Common myeloid progenitor, CD34-positive (primary cell): ENCODE measurements at regions not wholly inside any gene's neighbourhood (a gene's known extent, or its start where the extent isn't known, plus 50 kb on each side); places are given as distances from the start of the nearest gene placed in this dataset.

Experiments
- CTCF ChIA-PET: fragments of 350-600 bp; sonication (Branson Sonifier 250); formaldehyde crosslinking; loops from one replicate; lab custom pipeline; 2021; ENCODE audit warnings: antibody characterized with exemption; lab: Charles Lee
- POLR2A ChIA-PET: fragments of 350-600 bp; sonication (Branson Sonifier 250); formaldehyde crosslinking; loops from one replicate; lab custom pipeline; 2021; ENCODE audit warnings: antibody characterized with exemption; lab: Charles Lee
- DNase-seq, 3 donors: peaks; one replicate each; pipeline versions ENCODE4 v3.0.0 to v3.0.0-alpha.2; 2013
- H3K27ac ChIP-seq, 2 experiments: 1 replicate in 1 of 2; 2 replicates in 1 of 2; pipeline ENCODE4 v1.7.0; 2013; ENCODE audit warnings: inconsistent platforms in 2 of 2, low read length in 2 of 2, mild to moderate bottlenecking in 2 of 2, low read depth in 1 of 2, moderate library complexity in 1 of 2; ENCODE audit not compliant: severe bottlenecking in 2 of 2, insufficient read depth in 1 of 2, poor library complexity in 1 of 2
- H3K27me3 ChIP-seq, 5 experiments: replicated peaks in 2 of 5; 1 replicate in 3 of 5; 2 replicates in 2 of 5; pipeline versions ENCODE4 v1.6.1 to v1.7.0; 2013; ENCODE audit warnings: low read length in 4 of 5, mild to moderate bottlenecking in 2 of 5, moderate library complexity in 2 of 5, inconsistent platforms in 1 of 5; ENCODE audit not compliant: insufficient read depth in 5 of 5, control insufficient read depth in 4 of 5
- H3K36me3 ChIP-seq, 4 experiments: 1 replicate in 2 of 4; 2 replicates in 2 of 4; pipeline versions ENCODE4 v1.6.1 to v1.7.0; 2013; ENCODE audit warnings: low read length in 3 of 4, control low read depth in 1 of 4, mild to moderate bottlenecking in 1 of 4; ENCODE audit not compliant: control insufficient read depth in 4 of 4, insufficient read depth in 4 of 4
- H3K4me1 ChIP-seq, 4 experiments: 1 replicate in 3 of 4; 2 replicates in 1 of 4; pipeline versions ENCODE4 v1.6.1 to v1.7.1; 2013; ENCODE audit warnings: low read length in 3 of 4, mild to moderate bottlenecking in 3 of 4, control low read depth in 1 of 4, inconsistent platforms in 1 of 4, moderate library complexity in 1 of 4; ENCODE audit not compliant: control insufficient read depth in 4 of 4, insufficient read depth in 4 of 4; ENCODE audit errors: control extremely low read depth in 1 of 4
- H3K4me3 ChIP-seq, 7 experiments: 1 replicate in 4 of 7; 2 replicates in 3 of 7; pipeline versions ENCODE4 v1.5.1 to v1.7.0; 2013; ENCODE audit warnings: mild to moderate bottlenecking in 7 of 7, low read length in 6 of 7, moderate library complexity in 6 of 7, inconsistent platforms in 2 of 7, low read depth in 2 of 7, control low read depth in 1 of 7; ENCODE audit not compliant: insufficient read depth in 4 of 7, control insufficient read depth in 1 of 7; ENCODE audit errors: extremely low read depth in 1 of 7
- H3K9me3 ChIP-seq, 5 experiments: 1 replicate in 4 of 5; 2 replicates in 1 of 5; pipeline versions ENCODE4 v1.6.1 to v1.7.1; 2013; ENCODE audit warnings: low read length in 4 of 5, mild to moderate bottlenecking in 2 of 5, inconsistent platforms in 1 of 5, low read depth in 1 of 5, moderate library complexity in 1 of 5; ENCODE audit not compliant: control insufficient read depth in 4 of 5, insufficient read depth in 2 of 5; ENCODE audit errors: control extremely low read depth in 1 of 5
- WGBS: methylation state at CpG from one replicate; pipeline ENCODE4 v1.1.5; 2013; ENCODE audit not compliant: insufficient coverage; 5-methylcytosine and 5-hydroxymethylcytosine counted together

DNA sequence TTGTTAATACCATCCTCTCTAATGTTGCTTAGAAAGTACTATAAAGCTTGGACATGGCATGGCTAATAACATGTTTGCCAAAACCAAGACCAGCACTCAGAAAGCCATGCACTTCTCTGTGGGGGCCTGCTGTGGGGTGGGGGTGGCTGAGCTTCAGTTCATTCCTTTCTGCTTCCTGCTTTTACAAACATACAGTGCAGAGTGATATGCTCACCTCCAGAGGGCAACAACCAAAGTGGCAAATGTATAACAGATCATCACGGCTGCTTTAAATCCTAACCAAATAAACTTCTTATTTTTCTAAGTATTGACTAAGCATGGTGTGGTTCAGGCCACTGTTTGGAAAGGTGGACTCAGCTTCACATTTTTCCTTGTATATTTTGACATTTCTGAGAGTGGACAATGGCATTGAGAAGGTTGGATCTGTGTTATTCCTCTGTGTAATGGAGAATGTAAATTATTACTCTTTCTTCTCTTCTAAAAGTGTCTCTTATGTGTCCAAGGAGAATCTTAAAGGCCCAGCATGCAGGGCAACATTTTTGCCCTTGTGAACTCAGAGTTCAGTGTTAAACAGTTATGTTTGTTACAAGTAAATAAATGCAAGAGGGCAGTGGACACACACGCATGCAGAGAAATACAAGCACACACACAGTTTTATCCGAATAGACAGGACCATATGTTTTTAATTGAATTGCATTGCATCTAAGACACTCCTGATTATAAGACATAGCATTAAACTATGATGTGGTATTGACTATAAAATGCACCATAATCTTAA lies 186.1 kb downstream of the HERPUD2 start:
- no peak overlapping the region for H3K4me3 ChIP-seq
- ChIA-PET POLR2A (no interaction called here), CTCF (interaction anchor here (0.8 to 2.6 kb wide), 5 partner anchors 12 to 398 kb away, joined by 3 to 9 read pairs (median 4); no protein-coding TSS in a partner anchor)
- peak in 2 of 3 donors; percentile 11 to 15 for DNase-seq
- H3K4me1 ChIP-seq: no peaks in the 10 kb centered on the region
- peaks cover 0 to 3% (median 2%) of the 10 kb centered on the region in 5 experiments for H3K27me3 ChIP-seq
- H3K9me3 ChIP-seq: no peaks in the 10 kb centered on the region
- H3K27ac ChIP-seq: no peak overlapping the region
- WGBS: no CpG with 5 or more reads among the region's 3 CpGs
- H3K36me3 ChIP-seq: no peaks in the 10 kb centered on the region

DNA sequence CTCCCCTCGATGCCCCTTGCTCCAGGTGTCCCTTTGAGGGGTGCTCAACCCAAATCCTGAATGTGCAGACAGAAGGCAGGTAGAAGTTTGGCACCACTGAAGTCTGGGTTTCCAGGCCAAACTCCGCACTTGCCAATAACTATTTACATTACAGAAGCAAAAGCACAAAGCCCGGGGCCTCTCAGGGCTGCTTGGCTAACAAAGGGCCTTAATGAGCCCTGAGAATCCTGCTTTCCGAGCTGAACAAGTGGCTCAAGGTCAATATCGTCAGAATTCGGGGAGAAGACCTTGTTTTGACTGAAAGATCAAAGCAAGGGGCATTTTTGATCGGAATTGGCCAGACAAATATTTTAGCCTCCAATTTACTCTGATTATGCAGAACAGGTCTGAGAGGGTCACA lies 189.9 kb downstream of the HERPUD2 start:
- POLR2A ChIA-PET: no interaction called here
- Histone ChIP-seq H3K4me3 (no peak overlapping the region), H3K4me1 (no peaks in the 10 kb centered on the region), H3K27ac (no peak overlapping the region), H3K9me3 (no peaks in the 10 kb centered on the region), H3K27me3 (peaks cover 0 to 4% (median 0%) of the 10 kb centered on the region in 5 experiments), H3K36me3 (no peaks in the 10 kb centered on the region)
- DNase-seq: no peak
- 82% methylated on average over 5 of the region's 7 CpGs for WGBS
- CTCF ChIA-PET: no interaction called here

DNA sequence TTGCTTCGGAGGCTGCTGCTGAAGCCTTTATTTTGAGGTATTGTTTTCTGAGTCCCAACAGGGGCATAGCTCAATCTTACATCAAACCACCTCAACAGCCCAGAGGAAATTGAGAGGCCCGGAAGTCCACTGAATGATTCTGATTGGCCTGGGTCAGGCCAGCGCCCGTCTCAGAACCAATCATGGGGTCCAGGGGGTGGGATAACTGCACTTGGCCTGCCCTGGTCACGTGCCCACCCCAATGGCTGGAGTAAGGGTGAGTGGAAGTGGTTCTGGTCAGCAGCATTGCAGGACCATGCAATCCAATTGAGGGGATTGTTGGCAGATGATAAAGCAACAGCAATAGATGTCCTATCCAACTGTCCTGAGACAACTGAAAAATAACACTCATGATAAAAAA lies 190.6 kb downstream of the HERPUD2 start:
- WGBS: 95% methylated on average over 4 of the region's 5 CpGs
- H3K9me3 ChIP-seq: no peaks in the 10 kb centered on the region
- peaks cover 0 to 4% (median 0%) of the 10 kb centered on the region in 5 experiments for H3K27me3 ChIP-seq
- no peak for DNase-seq
- POLR2A ChIA-PET: no interaction called here
- H3K27ac ChIP-seq: no peak overlapping the region
- H3K4me1 ChIP-seq: no peaks in the 10 kb centered on the region
- H3K36me3 ChIP-seq: no peaks in the 10 kb centered on the region
- CTCF ChIA-PET: no interaction called here
- no peak overlapping the region for H3K4me3 ChIP-seq

DNA sequence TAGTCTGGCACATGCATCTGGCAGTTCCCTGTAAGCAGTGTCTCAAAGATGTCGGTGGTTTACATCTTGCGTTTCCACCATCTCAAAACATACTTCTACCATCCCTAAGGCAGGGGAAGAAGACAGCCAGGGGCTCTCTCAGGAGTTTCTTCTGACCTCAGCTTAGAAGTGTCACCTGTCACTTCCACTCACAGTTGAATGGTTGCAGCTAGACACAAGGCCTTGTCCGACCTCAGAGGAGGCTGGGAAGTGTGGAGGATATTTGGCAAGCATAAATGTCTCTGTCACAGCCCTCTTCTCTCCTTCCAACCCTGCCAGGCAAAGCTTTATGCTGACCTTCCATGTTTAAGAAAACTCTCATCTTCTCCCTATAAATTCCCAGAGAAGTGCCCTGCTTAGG lies 193.3 kb downstream of the HERPUD2 start:
- H3K27ac ChIP-seq: no peak overlapping the region
- peaks cover 0 to 3% (median 0%) of the 10 kb centered on the region in 4 experiments for H3K4me1 ChIP-seq
- H3K4me3 ChIP-seq: no peak overlapping the region
- 100% methylated on average over 2 of the region's 3 CpGs for WGBS
- no peaks in the 10 kb centered on the region for H3K9me3 ChIP-seq
- no peak for DNase-seq
- H3K27me3 ChIP-seq: peaks cover 0 to 9% (median 2%) of the 10 kb centered on the region in 5 experiments
- CTCF ChIA-PET: no interaction called here
- POLR2A ChIA-PET: no interaction called here
- H3K36me3 ChIP-seq: no peaks in the 10 kb centered on the region

DNA sequence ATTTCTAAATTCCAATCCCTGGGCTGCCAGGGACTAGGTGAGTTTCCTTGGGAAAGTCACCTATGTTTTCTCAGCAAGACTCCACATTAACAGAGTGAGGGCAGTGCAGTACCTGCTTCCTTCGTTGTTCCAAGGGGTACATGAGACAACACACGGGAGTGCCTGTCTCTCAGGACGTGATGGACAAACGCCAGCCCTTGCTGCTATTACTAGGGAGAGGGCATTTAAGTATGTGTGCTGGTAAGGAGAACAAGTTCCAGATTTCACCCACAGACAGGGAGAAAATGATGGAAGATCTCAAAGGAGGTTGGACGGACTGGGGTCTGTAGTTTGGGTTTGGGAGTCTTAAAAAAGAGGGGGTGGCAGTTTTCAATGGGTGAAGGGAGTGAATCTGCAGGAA lies 195.7 kb downstream of the HERPUD2 start:
- no peak overlapping the region for H3K4me3 ChIP-seq
- peaks cover 0 to 9% (median 2%) of the 10 kb centered on the region in 5 experiments for H3K27me3 ChIP-seq
- peaks cover 0 to 6% (median 0%) of the 10 kb centered on the region in 4 experiments for H3K4me1 ChIP-seq
- no peaks in the 10 kb centered on the region for H3K36me3 ChIP-seq
- H3K27ac ChIP-seq: no peak overlapping the region
- ChIA-PET CTCF (no interaction called here), POLR2A (no interaction called here)
- no peak for DNase-seq
- WGBS: 100% methylated on average over 2 of the region's 5 CpGs
- no peaks in the 10 kb centered on the region for H3K9me3 ChIP-seq

DNA sequence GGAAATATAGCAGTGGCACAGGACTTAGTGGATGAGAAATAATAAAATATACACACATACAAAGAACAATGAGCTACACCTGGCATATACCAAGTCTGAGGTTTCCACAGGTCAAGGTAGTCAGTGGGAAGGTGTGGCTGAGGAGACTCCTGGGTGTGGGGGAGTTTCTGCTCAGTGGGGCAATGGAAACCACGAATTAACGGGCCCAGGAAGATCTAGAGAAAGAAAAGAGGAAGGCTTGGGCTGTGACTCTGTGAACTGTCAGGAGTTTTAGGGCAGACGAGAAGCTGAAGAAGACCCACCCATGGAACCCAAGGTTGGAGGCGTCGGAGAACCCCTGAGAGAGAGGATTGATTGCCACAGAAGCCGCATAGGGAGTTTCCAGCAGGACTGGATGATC lies 196.5 kb downstream of the HERPUD2 start:
- ChIA-PET POLR2A (no interaction called here), CTCF (no interaction called here)
- DNase-seq: no peak
- Histone ChIP-seq H3K9me3 (no peaks in the 10 kb centered on the region), H3K27ac (no peak overlapping the region), H3K27me3 (peaks cover 0 to 9% (median 0%) of the 10 kb centered on the region in 5 experiments), H3K4me1 (peaks cover 0 to 6% (median 0%) of the 10 kb centered on the region in 4 experiments), H3K4me3 (no peak overlapping the region), H3K36me3 (no peaks in the 10 kb centered on the region)
- WGBS: 96% methylated on average over 4 of the region's 6 CpGs

DNA sequence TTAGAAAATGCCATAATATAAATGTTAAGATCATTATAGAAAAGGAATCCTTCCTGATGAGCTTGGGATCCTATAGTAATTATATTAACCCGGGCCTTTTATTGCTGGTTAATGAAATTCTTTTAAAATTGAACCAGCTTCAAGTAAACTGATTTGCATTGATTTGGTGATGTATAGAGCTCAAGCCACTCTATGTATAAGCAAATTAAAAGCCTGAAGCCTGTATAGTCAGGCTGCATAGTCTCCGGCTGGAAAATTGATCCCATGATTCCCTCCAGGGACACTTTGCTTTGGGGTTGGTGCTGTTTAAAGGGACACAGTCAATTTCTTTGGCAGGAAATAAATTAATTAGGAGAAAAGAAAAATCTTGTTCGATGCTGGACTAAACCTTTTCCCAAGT lies 199.1 kb downstream of the HERPUD2 start:
- ChIA-PET CTCF (no interaction called here), POLR2A (no interaction called here)
- WGBS: no CpG with 5 or more reads among the region's 3 CpGs

More for the DNA sequence above, 199.1 kb downstream of the HERPUD2 start:
- Histone ChIP-seq H3K4me3 (no peak overlapping the region), H3K27ac (no peak overlapping the region), H3K9me3 (no peaks in the 10 kb centered on the region), H3K27me3 (peaks cover 0 to 9% (median 2%) of the 10 kb centered on the region in 5 experiments), H3K36me3 (no peaks in the 10 kb centered on the region), H3K4me1 (peaks cover 0 to 6% (median 0%) of the 10 kb centered on the region in 4 experiments)
- no peak for DNase-seq
